ENCODE measurements at regions not wholly inside any gene's neighbourhood (a gene's known extent, or its start where the extent isn't known, plus 50 kb on each side); places are given as distances from the start of the nearest gene placed in this dataset.

DNA sequence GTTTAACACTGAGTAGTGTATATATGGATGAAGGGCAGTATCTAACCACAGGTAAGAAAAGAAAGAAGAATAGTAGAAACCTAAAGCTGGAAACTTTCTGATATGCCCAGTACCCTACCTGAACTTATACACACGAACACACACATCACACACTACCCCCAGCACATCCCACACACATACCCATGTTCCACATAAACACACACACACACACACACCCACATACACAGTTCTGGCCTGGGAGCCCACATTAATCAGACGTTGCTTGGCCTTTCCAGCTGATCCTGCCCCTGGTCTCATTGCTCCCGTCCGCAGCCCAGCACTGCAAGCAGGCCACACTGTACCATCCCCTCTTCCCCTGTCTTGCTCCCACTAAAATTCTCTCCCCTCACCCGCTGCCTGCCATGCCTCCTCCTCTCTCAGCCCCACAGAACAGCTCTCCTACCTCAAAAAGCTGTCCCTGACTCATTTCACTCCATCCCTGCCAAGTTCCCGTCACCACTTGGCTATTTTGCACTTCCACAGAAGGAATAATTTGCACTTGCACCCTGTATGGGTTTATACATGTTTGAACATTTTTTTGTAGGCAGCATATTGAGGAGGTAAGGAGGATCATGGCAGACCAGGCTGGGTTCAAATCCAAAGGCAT lies 185.8 kb upstream of the PPP2R3A start:
- no peak for TF ChIP-seq EZH2 (IDR thresholded peaks at IDR 0.05; ENCODE audit: borderline replicate concordance, low read length)
- TF ChIP-seq, protein P1, sequence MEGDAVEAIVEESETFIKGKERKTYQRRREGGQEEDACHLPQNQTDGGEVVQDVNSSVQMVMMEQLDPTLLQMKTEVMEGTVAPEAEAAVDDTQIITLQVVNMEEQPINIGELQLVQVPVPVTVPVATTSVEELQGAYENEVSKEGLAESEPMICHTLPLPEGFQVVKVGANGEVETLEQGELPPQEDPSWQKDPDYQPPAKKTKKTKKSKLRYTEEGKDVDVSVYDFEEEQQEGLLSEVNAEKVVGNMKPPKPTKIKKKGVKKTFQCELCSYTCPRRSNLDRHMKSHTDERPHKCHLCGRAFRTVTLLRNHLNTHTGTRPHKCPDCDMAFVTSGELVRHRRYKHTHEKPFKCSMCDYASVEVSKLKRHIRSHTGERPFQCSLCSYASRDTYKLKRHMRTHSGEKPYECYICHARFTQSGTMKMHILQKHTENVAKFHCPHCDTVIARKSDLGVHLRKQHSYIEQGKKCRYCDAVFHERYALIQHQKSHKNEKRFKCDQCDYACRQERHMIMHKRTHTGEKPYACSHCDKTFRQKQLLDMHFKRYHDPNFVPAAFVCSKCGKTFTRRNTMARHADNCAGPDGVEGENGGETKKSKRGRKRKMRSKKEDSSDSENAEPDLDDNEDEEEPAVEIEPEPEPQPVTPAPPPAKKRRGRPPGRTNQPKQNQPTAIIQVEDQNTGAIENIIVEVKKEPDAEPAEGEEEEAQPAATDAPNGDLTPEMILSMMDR (conservative IDR thresholded peaks at IDR 0.05 in 1 of 2, IDR thresholded peaks at IDR 0.05 in 1 of 2; ENCODE audit: extremely low read depth in 1 of 2, insufficient read depth in 1 of 2, low read depth in 1 of 2, low read length in 2 of 2), result no peak

Measured in mammary epithelial cell (primary cell).